ENCODE measurements at regions not wholly inside any gene's neighbourhood (a gene's known extent, or its start where the extent isn't known, plus 50 kb on each side); places are given as distances from the start of the nearest gene placed in this dataset.

GRCh38 chr5:162800301-162800700 is 637.1 kb upstream of the CCNG1 start:
- CTCF ChIA-PET = no interaction called here
- H3K27ac Mint-ChIP-seq (ENCODE audit: unreplicated experiment) = no peak overlapping the region
- no peaks in the 10 kb centered on the region for H3K27me3 Mint-ChIP-seq (ENCODE audit: unreplicated experiment)
- DNase-seq = no peak
- H3K4me3 Mint-ChIP-seq (ENCODE audit: low read depth, unreplicated experiment) = no peak overlapping the region
- no peaks in the 10 kb centered on the region for H3K36me3 Mint-ChIP-seq (ENCODE audit: insufficient read depth, unreplicated experiment)
- H3K4me1 Mint-ChIP-seq (ENCODE audit: low read depth, unreplicated experiment) = no peaks in the 10 kb centered on the region
- H3K9me3 Mint-ChIP-seq (ENCODE audit: low read depth, unreplicated experiment) = peaks cover 16% of the 10 kb centered on the region
- no TSS peak for BruUV-seq (replicated peaks)
- intact Hi-C loops (cut with micrococcal nuclease; ENCODE audit: unreplicated experiment) = no loop called here
- TF ChIP-seq, protein P1, sequence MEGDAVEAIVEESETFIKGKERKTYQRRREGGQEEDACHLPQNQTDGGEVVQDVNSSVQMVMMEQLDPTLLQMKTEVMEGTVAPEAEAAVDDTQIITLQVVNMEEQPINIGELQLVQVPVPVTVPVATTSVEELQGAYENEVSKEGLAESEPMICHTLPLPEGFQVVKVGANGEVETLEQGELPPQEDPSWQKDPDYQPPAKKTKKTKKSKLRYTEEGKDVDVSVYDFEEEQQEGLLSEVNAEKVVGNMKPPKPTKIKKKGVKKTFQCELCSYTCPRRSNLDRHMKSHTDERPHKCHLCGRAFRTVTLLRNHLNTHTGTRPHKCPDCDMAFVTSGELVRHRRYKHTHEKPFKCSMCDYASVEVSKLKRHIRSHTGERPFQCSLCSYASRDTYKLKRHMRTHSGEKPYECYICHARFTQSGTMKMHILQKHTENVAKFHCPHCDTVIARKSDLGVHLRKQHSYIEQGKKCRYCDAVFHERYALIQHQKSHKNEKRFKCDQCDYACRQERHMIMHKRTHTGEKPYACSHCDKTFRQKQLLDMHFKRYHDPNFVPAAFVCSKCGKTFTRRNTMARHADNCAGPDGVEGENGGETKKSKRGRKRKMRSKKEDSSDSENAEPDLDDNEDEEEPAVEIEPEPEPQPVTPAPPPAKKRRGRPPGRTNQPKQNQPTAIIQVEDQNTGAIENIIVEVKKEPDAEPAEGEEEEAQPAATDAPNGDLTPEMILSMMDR (IDR thresholded peaks at IDR 0.05; ENCODE audit: unreplicated experiment) = no peak

- DNase-seq = no peak
- TF ChIP-seq, protein P1 (IDR thresholded peaks at IDR 0.05; ENCODE audit: unreplicated experiment) = no peak
- Mint-ChIP-seq H3K36me3 (ENCODE audit: insufficient read depth, unreplicated experiment) (no peaks in the 10 kb centered on the region), H3K4me3 (ENCODE audit: low read depth, unreplicated experiment) (no peak overlapping the region), H3K9me3 (ENCODE audit: low read depth, unreplicated experiment) (peaks cover 20% of the 10 kb centered on the region), H3K4me1 (ENCODE audit: low read depth, unreplicated experiment) (no peaks in the 10 kb centered on the region), H3K27ac (ENCODE audit: unreplicated experiment) (no peak overlapping the region), H3K27me3 (ENCODE audit: unreplicated experiment) (no peaks in the 10 kb centered on the region)
- BruUV-seq (replicated peaks) = no TSS peak
- intact Hi-C loops (cut with micrococcal nuclease; ENCODE audit: unreplicated experiment) = no loop called here
- CTCF ChIA-PET = no interaction called here
Measured at GRCh38 chr5:162801235-162801634, 636.2 kb upstream of the CCNG1 start.

- no peak for DNase-seq
- TF ChIP-seq, protein P1 (IDR thresholded peaks at IDR 0.05; ENCODE audit: unreplicated experiment) = no peak
- Mint-ChIP-seq H3K4me1 (ENCODE audit: low read depth, unreplicated experiment) (no peaks in the 10 kb centered on the region), H3K4me3 (ENCODE audit: low read depth, unreplicated experiment) (no peak overlapping the region), H3K36me3 (ENCODE audit: insufficient read depth, unreplicated experiment) (no peaks in the 10 kb centered on the region), H3K27ac (ENCODE audit: unreplicated experiment) (no peak overlapping the region), H3K27me3 (ENCODE audit: unreplicated experiment) (no peaks in the 10 kb centered on the region), H3K9me3 (ENCODE audit: low read depth, unreplicated experiment) (peaks cover 19% of the 10 kb centered on the region)
- CTCF ChIA-PET = interaction anchor here (0.7 kb wide), 1 partner anchor 41 kb away, joined by 3 read pairs; no protein-coding TSS in a partner anchor
- intact Hi-C loops (cut with micrococcal nuclease; ENCODE audit: unreplicated experiment) = no loop called here
- no TSS peak for BruUV-seq (replicated peaks)
Measured at GRCh38 chr5:162806195-162806594, 631.2 kb upstream of the CCNG1 start.

- H3K4me3 Mint-ChIP-seq (ENCODE audit: low read depth, unreplicated experiment) = no peak overlapping the region
- CTCF ChIA-PET = interaction anchor here (0.6 kb wide), 1 partner anchor 281 kb away, joined by 3 read pairs; no protein-coding TSS in a partner anchor
- peaks cover 27% of the 10 kb centered on the region for H3K9me3 Mint-ChIP-seq (ENCODE audit: low read depth, unreplicated experiment)
- no peak overlapping the region for H3K27ac Mint-ChIP-seq (ENCODE audit: unreplicated experiment)
- H3K36me3 Mint-ChIP-seq (ENCODE audit: insufficient read depth, unreplicated experiment) = no peaks in the 10 kb centered on the region
- TF ChIP-seq, protein P1 (IDR thresholded peaks at IDR 0.05; ENCODE audit: unreplicated experiment) = no peak
- BruUV-seq (replicated peaks) = no TSS peak
- H3K27me3 Mint-ChIP-seq (ENCODE audit: unreplicated experiment) = no peaks in the 10 kb centered on the region
- no peaks in the 10 kb centered on the region for H3K4me1 Mint-ChIP-seq (ENCODE audit: low read depth, unreplicated experiment)
- intact Hi-C loops (cut with micrococcal nuclease; ENCODE audit: unreplicated experiment) = no loop called here
- no peak for DNase-seq
Measured at GRCh38 chr5:162811071-162811470, 626.3 kb upstream of the CCNG1 start.

All from Calu3 (cell line).